ENCODE measurements at regions not wholly inside any gene's neighbourhood (a gene's known extent, or its start where the extent isn't known, plus 50 kb on each side); places are given as distances from the start of the nearest gene placed in this dataset.

DNA sequence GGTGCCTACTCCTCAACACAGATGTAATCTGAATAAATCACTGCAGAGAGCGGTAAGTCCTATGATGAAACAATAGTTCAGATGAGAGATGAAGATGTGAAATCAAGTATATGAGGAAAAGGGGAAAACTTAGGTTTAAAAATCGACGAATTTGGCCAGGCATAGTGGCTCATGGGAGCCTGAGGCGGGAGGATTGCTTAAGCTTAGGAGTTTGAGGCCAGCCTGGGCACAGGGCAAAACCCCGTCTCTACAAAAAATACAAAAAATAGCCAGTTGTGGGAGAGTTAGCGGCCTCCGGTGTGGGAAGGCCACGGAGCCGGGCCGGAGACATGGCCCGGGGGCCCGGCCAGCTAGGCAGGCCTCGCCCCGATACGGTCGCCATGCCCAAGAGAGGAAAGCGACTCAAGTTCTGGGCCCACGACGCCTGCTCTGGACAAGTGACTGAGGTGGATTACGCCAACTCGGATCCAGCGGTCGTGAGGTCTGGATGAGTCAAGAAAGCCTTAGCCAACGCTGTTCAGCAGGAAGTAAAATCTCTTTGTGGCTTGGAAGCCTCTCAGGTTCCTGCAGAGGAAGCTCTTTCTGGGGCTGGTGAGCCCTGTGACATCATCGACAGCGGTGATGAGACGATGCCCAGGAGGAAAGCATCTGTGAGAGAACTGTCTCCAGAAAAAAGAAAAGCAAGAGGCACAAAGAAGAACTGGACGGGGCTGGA is 62.8 kb upstream of the SUB1 start:
- DNase-seq (ENCODE audit: low spot score): no peak
- Mint-ChIP-seq H3K4me1 (ENCODE audit: low read depth) (peaks cover 12% of the 10 kb centered on the region), H3K36me3 (ENCODE audit: low read depth) (no peaks in the 10 kb centered on the region), H3K4me3 (ENCODE audit: unreplicated experiment) (no peak overlapping the region), H3K27ac (ENCODE audit: unreplicated experiment) (no peak overlapping the region), H3K9me3 (ENCODE audit: low read depth) (no peaks in the 10 kb centered on the region), H3K27me3 (ENCODE audit: low read depth) (no peaks in the 10 kb centered on the region)
- TF ChIP-seq, protein P1, sequence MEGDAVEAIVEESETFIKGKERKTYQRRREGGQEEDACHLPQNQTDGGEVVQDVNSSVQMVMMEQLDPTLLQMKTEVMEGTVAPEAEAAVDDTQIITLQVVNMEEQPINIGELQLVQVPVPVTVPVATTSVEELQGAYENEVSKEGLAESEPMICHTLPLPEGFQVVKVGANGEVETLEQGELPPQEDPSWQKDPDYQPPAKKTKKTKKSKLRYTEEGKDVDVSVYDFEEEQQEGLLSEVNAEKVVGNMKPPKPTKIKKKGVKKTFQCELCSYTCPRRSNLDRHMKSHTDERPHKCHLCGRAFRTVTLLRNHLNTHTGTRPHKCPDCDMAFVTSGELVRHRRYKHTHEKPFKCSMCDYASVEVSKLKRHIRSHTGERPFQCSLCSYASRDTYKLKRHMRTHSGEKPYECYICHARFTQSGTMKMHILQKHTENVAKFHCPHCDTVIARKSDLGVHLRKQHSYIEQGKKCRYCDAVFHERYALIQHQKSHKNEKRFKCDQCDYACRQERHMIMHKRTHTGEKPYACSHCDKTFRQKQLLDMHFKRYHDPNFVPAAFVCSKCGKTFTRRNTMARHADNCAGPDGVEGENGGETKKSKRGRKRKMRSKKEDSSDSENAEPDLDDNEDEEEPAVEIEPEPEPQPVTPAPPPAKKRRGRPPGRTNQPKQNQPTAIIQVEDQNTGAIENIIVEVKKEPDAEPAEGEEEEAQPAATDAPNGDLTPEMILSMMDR (IDR thresholded peaks at IDR 0.05): no peak

DNA sequence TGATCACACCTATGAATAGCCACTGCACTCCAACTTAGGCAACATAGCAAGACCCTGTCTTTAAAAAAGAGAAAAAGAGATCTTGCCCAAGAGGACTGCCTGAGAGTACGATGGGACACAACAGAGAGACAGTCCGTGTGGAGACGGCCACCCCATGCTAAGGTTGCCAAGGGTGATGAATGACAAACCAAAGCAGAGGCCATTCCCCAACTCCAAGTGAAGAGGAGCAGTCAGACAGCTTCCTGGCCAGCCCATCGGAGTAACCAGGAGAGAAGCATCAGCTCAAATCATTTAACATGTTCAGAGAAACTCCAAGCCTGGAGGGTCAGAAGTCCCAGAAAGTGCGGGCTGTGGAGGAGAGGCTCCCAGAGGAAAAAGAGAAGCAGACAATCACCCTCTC is 63.9 kb upstream of the SUB1 start:
- no peak overlapping the region for H3K27ac Mint-ChIP-seq (ENCODE audit: unreplicated experiment)
- H3K27me3 Mint-ChIP-seq (ENCODE audit: low read depth): no peaks in the 10 kb centered on the region
- H3K4me3 Mint-ChIP-seq (ENCODE audit: unreplicated experiment): no peak overlapping the region
- no peaks in the 10 kb centered on the region for H3K9me3 Mint-ChIP-seq (ENCODE audit: low read depth)
- peaks cover 9% of the 10 kb centered on the region for H3K4me1 Mint-ChIP-seq (ENCODE audit: low read depth)
- no peaks in the 10 kb centered on the region for H3K36me3 Mint-ChIP-seq (ENCODE audit: low read depth)
- no peak for DNase-seq (ENCODE audit: low spot score)
- TF ChIP-seq, protein P1 (IDR thresholded peaks at IDR 0.05): no peak

DNA sequence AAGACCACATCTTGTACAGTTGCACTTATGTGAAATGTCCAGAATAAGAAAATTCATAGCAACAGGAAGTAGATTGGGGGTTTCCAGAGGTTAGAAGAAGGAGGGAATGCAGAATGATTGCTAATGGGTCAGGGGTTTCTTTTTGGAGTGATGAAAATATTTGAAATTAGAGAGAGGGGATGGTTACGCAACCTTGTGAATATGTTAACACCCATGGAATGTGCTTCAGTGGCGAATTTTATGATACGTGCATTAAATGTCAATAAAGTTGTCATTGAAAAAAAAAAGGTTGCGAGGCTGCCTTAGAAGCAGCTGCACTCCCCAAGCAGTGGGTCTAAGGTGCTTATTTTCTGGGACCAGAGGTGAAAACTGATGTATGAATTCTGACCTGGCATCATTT is 64.4 kb upstream of the SUB1 start:
- Mint-ChIP-seq H3K36me3 (ENCODE audit: low read depth) (no peaks in the 10 kb centered on the region), H3K27me3 (ENCODE audit: low read depth) (no peaks in the 10 kb centered on the region), H3K9me3 (ENCODE audit: low read depth) (no peaks in the 10 kb centered on the region), H3K27ac (ENCODE audit: unreplicated experiment) (no peak overlapping the region), H3K4me1 (ENCODE audit: low read depth) (peaks cover 9% of the 10 kb centered on the region), H3K4me3 (ENCODE audit: unreplicated experiment) (no peak overlapping the region)
- TF ChIP-seq, protein P1 (IDR thresholded peaks at IDR 0.05): no peak
- no peak for DNase-seq (ENCODE audit: low spot score)

DNA sequence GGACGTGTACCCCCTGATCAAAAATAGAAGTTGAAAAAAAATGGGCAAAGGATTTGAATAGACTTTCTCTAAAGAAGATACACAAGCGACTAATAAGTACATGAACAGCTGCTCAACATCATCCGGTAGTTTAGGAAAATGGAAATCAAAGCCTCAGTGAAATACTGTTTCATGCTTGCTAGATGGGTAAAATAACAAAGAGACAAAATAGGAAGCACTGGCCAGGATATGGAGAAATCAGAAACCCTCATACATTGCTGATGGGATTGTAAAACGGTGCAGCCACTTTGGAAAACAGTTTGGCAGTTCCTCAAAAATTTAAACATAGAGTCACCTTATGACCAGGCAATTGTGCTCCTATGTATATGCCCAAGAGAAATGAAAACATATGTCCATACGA is 65.0 kb upstream of the SUB1 start:
- H3K9me3 Mint-ChIP-seq (ENCODE audit: low read depth): no peaks in the 10 kb centered on the region
- H3K36me3 Mint-ChIP-seq (ENCODE audit: low read depth): no peaks in the 10 kb centered on the region
- peaks cover 9% of the 10 kb centered on the region for H3K4me1 Mint-ChIP-seq (ENCODE audit: low read depth)
- H3K27ac Mint-ChIP-seq (ENCODE audit: unreplicated experiment): no peak overlapping the region
- DNase-seq (ENCODE audit: low spot score): no peak
- no peak overlapping the region for H3K4me3 Mint-ChIP-seq (ENCODE audit: unreplicated experiment)
- TF ChIP-seq, protein P1 (IDR thresholded peaks at IDR 0.05): no peak
- H3K27me3 Mint-ChIP-seq (ENCODE audit: low read depth): no peaks in the 10 kb centered on the region

DNA sequence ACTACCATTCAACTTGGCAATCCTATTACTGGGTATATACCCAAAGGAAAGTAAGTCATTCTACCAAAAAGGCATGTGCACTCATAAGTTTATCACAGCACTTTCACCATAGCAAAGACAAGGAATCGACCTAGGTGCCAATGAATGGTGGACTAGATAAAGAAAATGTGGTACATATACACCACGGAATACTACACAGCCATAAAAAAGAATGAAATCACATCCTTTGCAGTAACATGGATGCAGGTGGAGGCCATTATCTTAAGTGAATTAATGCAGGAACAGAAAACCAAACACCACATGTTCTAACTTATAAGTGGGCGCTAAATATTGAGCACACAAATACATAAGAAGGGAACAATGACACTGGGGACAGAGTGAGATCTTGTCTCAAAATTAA is 65.8 kb upstream of the SUB1 start:
- H3K4me1 Mint-ChIP-seq (ENCODE audit: low read depth): peaks cover 9% of the 10 kb centered on the region
- H3K27ac Mint-ChIP-seq (ENCODE audit: unreplicated experiment): no peak overlapping the region
- H3K36me3 Mint-ChIP-seq (ENCODE audit: low read depth): no peaks in the 10 kb centered on the region
- H3K27me3 Mint-ChIP-seq (ENCODE audit: low read depth): no peaks in the 10 kb centered on the region
- H3K9me3 Mint-ChIP-seq (ENCODE audit: low read depth): no peaks in the 10 kb centered on the region
- no peak for DNase-seq (ENCODE audit: low spot score)
- H3K4me3 Mint-ChIP-seq (ENCODE audit: unreplicated experiment): no peak overlapping the region
- TF ChIP-seq, protein P1 (IDR thresholded peaks at IDR 0.05): no peak

Measured in chondrocyte (in vitro differentiated cells).